GM12864 (cell line): ENCODE measurements at regions not wholly inside any gene's neighbourhood (a gene's known extent, or its start where the extent isn't known, plus 50 kb on each side); places are given as distances from the start of the nearest gene placed in this dataset.
A peak's percentile ranks its signal among the peaks of the same experiment; 100 is the strongest.

ENCODE experiments used
- DNase-seq: peaks from one replicate; pipeline ENCODE4 v3.0.0-alpha.2; 2011; ENCODE audit warnings: low read depth
- H3K4me3 ChIP-seq: 2 replicates; pipeline ENCODE4 v1.5.1; 2011; ENCODE audit warnings: mild to moderate bottlenecking, low read depth, low read length, control low read depth
- TF ChIP-seq, protein P1 (sequence below): IDR thresholded peaks from 2 replicates; pipeline ENCODE4 v1.5.1; 2011; ENCODE audit warnings: low read depth, mild to moderate bottlenecking, moderate library complexity, low read length, control low read depth, inconsistent platforms; ENCODE audit errors: missing control alignments

DNA sequence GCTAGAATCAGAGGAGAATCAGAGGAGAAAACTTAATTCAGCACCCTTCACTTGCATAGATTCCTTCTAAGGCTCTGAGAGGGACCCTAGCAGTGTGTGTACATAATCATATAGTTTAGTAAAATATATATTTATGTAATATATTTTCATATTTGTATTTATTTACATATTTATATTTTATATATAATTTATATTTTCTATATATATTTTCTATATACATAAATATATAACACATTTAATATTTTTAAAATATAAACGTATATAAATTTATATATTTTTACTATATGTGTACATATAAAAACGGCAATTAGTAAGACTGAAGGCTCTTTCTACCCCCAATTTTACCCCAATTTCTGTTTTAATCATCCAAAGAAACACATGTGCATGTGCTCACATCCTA is 80.3 kb downstream of the NXPE2 start:
- H3K4me3 ChIP-seq = no peak overlapping the region
- DNase-seq = no peak
- TF ChIP-seq, protein P1, sequence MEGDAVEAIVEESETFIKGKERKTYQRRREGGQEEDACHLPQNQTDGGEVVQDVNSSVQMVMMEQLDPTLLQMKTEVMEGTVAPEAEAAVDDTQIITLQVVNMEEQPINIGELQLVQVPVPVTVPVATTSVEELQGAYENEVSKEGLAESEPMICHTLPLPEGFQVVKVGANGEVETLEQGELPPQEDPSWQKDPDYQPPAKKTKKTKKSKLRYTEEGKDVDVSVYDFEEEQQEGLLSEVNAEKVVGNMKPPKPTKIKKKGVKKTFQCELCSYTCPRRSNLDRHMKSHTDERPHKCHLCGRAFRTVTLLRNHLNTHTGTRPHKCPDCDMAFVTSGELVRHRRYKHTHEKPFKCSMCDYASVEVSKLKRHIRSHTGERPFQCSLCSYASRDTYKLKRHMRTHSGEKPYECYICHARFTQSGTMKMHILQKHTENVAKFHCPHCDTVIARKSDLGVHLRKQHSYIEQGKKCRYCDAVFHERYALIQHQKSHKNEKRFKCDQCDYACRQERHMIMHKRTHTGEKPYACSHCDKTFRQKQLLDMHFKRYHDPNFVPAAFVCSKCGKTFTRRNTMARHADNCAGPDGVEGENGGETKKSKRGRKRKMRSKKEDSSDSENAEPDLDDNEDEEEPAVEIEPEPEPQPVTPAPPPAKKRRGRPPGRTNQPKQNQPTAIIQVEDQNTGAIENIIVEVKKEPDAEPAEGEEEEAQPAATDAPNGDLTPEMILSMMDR = no peak

DNA sequence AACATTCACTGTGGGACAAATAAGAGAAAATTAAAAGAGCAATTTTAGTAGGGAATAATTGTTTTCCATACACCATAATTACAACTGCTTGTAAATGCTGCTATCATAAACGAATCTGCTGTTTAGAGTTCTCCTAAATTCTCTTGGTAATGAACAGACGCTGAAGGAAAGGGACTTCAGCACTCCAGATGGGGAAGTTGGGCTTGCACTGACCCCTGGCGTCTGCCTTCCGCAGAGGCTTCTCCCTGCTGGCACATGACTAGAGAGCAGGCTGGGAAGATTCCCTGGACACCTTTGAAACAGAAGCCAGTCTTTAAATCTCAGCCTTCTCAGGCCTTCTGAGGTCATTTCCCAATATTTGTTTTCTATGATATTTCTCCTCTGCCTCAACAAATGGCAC is 84.1 kb downstream of the NXPE2 start:
- TF ChIP-seq, protein P1 = peak; percentile 35
- no peak for DNase-seq
- no peak overlapping the region for H3K4me3 ChIP-seq

DNA sequence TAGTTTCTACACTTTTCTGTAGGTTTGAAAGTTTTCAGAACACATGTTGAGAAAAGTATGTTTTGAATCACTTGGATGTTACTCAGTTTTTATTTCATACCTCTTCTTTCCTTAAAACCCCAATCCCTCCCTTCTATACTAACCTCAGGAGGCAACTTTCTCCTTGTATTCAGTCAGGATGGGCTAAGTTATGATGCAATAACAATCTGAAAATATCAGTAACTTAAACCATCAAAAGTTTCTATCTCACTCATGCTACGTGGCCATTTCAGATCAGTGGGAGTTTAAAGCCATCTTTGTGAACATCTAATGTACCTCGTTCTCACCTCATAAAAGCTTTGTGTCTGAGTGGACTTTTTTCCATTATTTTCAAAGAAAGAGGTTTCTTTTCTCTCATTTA is 86.2 kb downstream of the NXPE2 start:
- no peak overlapping the region for H3K4me3 ChIP-seq
- TF ChIP-seq, protein P1 = no peak
- no peak for DNase-seq

DNA sequence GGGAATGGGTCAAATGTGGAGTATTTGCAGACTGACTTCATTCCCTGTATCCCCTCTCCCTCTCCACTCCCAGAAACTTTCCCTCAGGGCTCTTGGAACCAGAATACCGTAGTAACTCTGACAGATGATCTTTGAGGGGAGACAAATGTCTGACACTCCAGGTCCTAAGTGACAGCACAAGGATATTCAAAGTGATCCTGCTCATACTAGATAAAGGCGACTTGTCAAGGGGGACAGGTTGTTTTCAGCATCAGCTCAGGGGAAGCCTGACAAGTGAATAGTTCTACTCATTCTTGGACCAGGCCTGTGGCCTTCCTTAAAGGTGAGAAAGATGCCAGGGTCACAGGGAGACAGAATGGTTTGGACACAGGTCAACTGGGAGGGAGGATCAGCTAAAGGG is 92.8 kb downstream of the NXPE2 start:
- TF ChIP-seq, protein P1 = no peak
- no peak for DNase-seq
- no peak overlapping the region for H3K4me3 ChIP-seq

DNA sequence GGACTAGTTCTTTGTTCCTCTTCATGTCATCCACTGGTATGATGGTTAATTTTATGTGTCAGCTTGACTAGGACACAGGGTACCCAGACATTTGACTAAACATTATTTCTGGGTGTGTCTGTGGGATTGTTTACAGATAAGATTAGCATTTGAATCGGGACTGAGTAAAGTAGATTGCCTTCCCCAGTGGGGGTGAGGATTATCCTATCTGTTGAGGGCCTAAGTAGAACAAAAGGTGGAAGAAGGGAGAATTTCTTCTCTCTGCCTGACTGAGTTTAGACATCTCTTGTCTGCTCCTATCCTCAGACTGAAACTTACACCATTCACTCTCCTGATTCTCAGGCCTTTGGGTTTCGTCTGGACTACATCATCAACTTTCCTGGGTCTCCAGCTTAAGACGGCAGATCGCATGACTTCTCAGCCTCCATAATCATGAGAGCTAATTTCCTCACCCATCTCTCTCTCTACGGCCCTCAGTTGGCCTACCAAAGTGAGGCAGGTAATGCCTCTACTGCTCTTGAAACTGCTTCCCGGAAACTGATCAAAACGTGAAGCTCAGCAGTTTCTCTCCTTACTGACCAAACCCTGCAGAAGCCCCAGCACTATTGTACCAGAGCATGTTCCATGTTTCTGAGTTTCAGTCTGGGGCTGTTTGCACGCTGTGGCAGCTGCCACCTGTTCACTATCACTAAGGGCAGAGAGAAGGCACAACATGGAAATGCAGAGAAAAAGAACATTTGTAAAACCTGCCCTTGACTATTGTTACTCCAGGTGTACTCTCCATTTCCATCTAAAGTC is 95.4 kb downstream of the NXPE2 start:
- H3K4me3 ChIP-seq = no peak overlapping the region
- DNase-seq = no peak
- TF ChIP-seq, protein P1 = no peak

DNA sequence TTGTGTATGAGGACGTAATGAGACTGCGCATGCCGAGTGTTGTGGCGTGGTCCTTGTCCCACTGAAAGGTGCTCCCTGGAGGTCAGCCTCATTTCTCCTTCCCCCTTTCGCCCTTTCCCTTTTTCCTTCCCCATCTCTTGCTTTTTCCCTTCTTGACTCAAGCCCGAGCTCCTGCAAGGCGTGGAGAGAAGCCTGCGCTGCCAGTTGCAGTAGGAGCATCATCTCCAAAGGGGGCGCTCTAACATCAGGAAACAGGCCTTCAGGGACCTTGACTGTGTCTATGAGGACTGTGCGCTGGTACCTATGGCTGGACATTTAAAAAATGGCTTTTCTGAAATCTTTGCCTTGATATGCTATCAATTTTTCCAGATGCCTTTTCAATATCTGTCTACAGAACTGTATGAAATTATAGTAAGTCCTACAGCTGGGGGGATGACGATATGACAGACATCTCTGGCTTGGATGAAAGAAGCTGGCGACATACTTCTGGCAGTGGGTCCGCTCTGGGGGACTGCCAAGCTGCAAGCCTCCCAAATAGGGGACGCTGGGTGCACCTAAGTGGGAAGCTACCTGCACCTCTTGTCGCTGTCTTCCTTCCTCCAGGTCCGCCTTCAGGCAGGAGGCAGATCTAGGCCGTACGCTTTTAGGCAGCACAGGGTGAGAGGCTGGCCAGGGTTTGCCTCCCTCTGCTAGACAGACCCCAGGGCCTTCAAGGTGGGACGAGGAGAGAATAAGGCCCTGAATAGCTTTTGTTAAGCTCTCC is 96.5 kb downstream of the NXPE2 start:
- H3K4me3 ChIP-seq = no peak overlapping the region
- TF ChIP-seq, protein P1 = peak; percentile 81
- DNase-seq = no peak
